GM18951 (cell line): ENCODE measurements at regions not wholly inside any gene's neighbourhood (a gene's known extent, or its start where the extent isn't known, plus 50 kb on each side); places are given as distances from the start of the nearest gene placed in this dataset.

Experiments
- POLR2A ChIP-seq: IDR thresholded peaks from 4 replicates; pipeline ENCODE4 v1.6.1; 2011; ENCODE audit warnings: mild to moderate bottlenecking; ENCODE audit not compliant: insufficient read length, insufficient read depth; ENCODE audit errors: extremely low read depth
- in situ Hi-C: fragments of 300-500 bp; cut with MboI; formaldehyde crosslinking; loops from one replicate; pipeline ENCODE4 v1.12.0; 2022; ENCODE audit warnings: low sequenced_read_pairs, mixed read lengths, inconsistent platforms; ENCODE audit not compliant: unreplicated experiment

- in situ Hi-C loops, result no loop called here
- TF ChIP-seq POLR2A, result no peak
Measured at GRCh38 chr13:105364191-105364590, 1171.3 kb downstream of the EFNB2 start.

- no peak for TF ChIP-seq POLR2A
- in situ Hi-C loops, result no loop called here
Measured at GRCh38 chr13:105363261-105364190, 1171.9 kb downstream of the EFNB2 start.

GRCh38 chr13:105353654-105354053 is 1181.8 kb downstream of the EFNB2 start:
- no peak for TF ChIP-seq POLR2A
- in situ Hi-C loops, result no loop called here

GRCh38 chr13:105349082-105349723 is 1186.3 kb downstream of the EFNB2 start:
- TF ChIP-seq POLR2A, result no peak
- in situ Hi-C loops, result no loop called here

- in situ Hi-C loops, result no loop called here
- TF ChIP-seq POLR2A, result no peak
Measured at GRCh38 chr13:105346141-105346775, 1189.2 kb downstream of the EFNB2 start.

GRCh38 chr13:105345730-105346129 is 1189.7 kb downstream of the EFNB2 start:
- no peak for TF ChIP-seq POLR2A
- in situ Hi-C loops, result no loop called here

DNA sequence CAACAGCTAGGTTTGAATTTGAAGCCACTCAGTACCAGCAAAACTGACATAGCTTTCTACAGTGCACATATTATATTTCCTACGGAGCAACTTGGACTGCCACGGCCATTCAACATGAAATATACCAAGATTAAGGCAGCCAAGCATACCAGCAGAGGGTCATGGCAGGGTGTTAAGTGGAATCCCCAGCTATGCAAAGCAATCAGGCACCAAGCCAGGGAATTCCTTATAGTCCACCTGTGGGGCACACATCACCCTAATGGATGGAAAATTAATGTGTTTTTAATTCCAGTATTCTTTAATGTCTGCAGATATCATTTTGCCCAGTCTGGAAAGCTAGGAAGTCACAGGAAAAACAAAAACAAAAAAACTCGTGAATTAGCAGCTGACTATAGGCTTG is 1190.3 kb downstream of the EFNB2 start:
- in situ Hi-C loops, result no loop called here
- TF ChIP-seq POLR2A, result no peak

DNA sequence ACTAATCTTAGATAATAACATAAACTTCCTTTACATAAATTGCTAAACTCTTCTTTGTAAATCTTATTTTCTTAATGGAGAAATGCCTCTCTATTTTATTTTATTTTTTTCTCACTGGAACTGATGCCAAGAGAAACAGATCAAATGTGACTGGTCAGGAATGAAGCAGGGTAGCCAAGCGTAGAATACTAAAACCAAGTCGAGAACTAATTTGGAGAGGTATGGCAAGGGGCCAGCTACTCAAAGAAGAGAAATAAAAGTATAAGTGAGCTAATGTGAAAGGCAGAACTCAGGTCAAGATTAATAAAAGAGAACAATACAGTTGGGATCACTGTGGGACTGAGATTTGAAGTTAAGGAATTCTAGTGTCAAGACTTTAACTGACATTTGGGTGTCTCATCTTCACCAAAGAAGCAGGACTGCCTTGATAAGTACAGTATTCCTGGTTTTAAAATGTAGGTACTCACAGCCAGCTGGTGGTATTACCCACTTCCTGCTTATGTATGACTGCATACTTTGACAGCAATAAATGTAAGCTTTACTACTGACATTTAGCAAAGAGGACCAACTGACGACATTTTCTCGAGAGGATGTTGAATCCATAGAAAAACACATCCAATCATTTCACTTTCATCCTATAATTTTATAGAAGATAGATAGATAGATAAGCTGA is 1192.2 kb downstream of the EFNB2 start:
- in situ Hi-C loops, result no loop called here

GRCh38 chr13:105342281-105342820 is 1193.1 kb downstream of the EFNB2 start:
- TF ChIP-seq POLR2A, result no peak
- in situ Hi-C loops, result no loop called here

More for the DNA sequence above, 1192.2 kb downstream of the EFNB2 start:
- TF ChIP-seq POLR2A, result no peak

DNA sequence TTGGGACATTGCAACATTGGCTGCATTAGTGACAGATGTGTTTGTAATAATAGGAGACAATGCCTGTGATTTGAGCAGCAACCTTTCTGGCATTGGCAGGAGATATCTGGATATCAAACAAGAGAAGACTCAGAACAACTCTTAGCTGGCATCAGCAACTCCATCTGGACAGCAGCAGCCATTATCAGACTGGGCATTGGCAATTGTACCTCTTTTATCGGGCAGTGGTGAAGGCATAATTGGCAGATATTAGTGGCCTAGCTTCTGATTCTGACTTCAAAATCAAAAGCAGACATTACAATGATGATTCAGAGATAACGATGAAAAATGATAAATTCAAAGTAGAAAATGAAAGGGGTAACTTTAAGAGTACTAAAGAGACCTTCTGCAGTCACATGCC is 1193.7 kb downstream of the EFNB2 start:
- in situ Hi-C loops, result no loop called here

GRCh38 chr13:105341256-105341655 is 1194.2 kb downstream of the EFNB2 start:
- in situ Hi-C loops, result no loop called here
- no peak for TF ChIP-seq POLR2A

More for the DNA sequence above, 1193.7 kb downstream of the EFNB2 start:
- no peak for TF ChIP-seq POLR2A

DNA sequence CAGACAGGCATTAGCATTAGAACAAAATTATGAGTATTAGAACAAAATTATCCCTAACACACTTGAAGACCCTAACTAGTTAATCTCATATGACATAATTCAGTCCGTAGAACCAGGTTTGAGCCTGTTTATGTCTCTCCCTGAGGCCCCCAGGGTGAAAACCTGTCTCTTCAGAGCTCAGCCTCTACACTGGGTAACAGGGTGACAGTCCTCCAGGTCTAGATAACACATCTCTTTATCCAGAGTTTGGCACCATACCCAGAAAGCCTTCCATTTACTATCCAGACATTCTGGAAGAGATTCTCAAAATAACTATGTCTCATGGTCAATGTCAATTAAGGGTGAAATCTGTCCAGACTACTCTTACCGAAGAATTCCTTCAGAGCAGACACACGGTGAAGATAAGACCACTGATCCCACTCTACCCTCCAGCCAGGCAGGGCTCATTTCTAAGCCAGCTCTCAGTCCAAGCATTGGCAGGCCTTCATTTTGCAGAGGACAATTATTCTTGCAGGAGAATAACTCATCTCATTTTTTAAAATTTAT is 1195.3 kb downstream of the EFNB2 start:
- TF ChIP-seq POLR2A, result no peak
- in situ Hi-C loops, result no loop called here
